Suppressor macrophage treated with lipopolysaccharide for 4 hours (primary cell): ENCODE measurements at regions not wholly inside any gene's neighbourhood (a gene's known extent, or its start where the extent isn't known, plus 50 kb on each side); places are given as distances from the start of the nearest gene placed in this dataset.

ENCODE experiments used
- DNase-seq: peaks from one replicate; pipeline ENCODE4 v3.0.0-alpha.2; 2020

- DNase-seq = no peak
Observed at GRCh38 chr17:79365351-79365750, 245.5 kb downstream of the RBFOX3 start.

GRCh38 chr17:79364315-79365094 is 246.3 kb downstream of the RBFOX3 start:
- no peak for DNase-seq

GRCh38 chr17:79363552-79364275 is 247.1 kb downstream of the RBFOX3 start:
- no peak for DNase-seq

GRCh38 chr17:79362772-79363305 is 248.0 kb downstream of the RBFOX3 start:
- DNase-seq = no peak

- no peak for DNase-seq
Observed at GRCh38 chr17:79361873-79362771, 248.7 kb downstream of the RBFOX3 start.

GRCh38 chr17:79361221-79361734 is 249.6 kb downstream of the RBFOX3 start:
- DNase-seq = no peak

- no peak for DNase-seq
Observed at GRCh38 chr17:79360196-79360595, 250.7 kb downstream of the RBFOX3 start.

- DNase-seq = no peak
Observed at GRCh38 chr17:79356839-79357447, 253.9 kb downstream of the RBFOX3 start.

- no peak for DNase-seq
Observed at GRCh38 chr17:79355165-79355564, 255.7 kb downstream of the RBFOX3 start.

- DNase-seq = no peak
Observed at GRCh38 chr17:79354173-79354820, 256.6 kb downstream of the RBFOX3 start.

- DNase-seq = no peak
Observed at GRCh38 chr17:79353548-79353947, 257.3 kb downstream of the RBFOX3 start.

GRCh38 chr17:79353016-79353415 is 257.8 kb downstream of the RBFOX3 start:
- DNase-seq = no peak

- DNase-seq = no peak
Observed at GRCh38 chr17:79350533-79350932, 260.3 kb downstream of the RBFOX3 start.

GRCh38 chr17:79349506-79350400 is 261.1 kb downstream of the RBFOX3 start:
- no peak for DNase-seq

GRCh38 chr17:79342376-79342775 is 267.8 kb downstream of the ENGASE start:
- DNase-seq = no peak

GRCh38 chr17:79341816-79342215 is 267.2 kb downstream of the ENGASE start:
- no peak for DNase-seq

GRCh38 chr17:79341222-79341780 is 266.7 kb downstream of the ENGASE start:
- no peak for DNase-seq

- DNase-seq = no peak
Observed at GRCh38 chr17:79340333-79341221, 266.0 kb downstream of the ENGASE start.

- DNase-seq = no peak
Observed at GRCh38 chr17:79339321-79339720, 264.7 kb downstream of the ENGASE start.
